GM12873 (cell line): ENCODE measurements at regions not wholly inside any gene's neighbourhood (a gene's known extent, or its start where the extent isn't known, plus 50 kb on each side); places are given as distances from the start of the nearest gene placed in this dataset.

Source experiments
- CTCF ChIP-seq: IDR thresholded peaks from 2 replicates; pipeline ENCODE4 v1.5.1; 2012; ENCODE audit warnings: low read depth, mild to moderate bottlenecking, moderate library complexity, low read length, control low read depth; ENCODE audit not compliant: insufficient read depth; ENCODE audit errors: missing control alignments

- no peak for TF ChIP-seq CTCF
Measured at GRCh38 chr2:217049422-217049821, 189.6 kb upstream of the TNP1 start.

DNA sequence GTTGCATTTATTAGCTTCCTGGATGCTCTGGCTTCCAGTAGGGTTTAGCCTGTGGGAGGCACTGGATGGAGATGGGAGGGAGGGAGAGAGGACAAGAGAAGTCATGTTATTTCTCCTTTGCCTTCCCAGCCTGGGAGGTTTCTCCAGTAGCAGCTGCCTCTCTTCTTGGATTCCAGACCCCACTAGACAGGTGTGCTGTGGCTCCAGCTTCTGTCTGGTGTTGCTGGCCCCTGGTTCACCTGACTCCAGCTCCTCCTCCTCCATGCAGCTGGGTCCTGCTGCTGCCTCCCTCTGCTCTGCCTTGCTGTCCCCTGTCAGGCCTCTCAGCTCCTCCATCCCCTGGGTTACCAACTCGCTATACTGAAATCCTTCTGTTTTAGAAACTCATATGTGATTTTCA, 188.9 kb upstream of the TNP1 start:
- TF ChIP-seq CTCF: no peak

DNA sequence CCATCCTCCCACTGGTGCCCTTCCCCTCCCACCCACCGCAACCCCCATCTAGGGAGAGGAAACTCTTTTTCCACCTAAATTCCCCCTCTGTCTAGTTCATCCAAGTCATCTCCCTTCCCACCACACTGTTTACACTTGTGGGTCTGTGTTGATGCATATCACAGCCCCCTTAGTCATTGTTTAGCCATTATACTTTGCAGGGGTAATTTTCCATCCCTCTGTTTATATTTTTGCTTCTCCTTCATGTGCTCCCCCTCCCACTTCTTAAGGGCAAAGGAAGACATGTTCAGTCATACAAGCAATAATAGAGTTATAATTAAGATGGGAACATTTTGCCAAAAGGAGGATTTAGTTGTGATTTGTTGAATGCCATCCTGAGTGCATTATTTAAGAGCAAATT, 187.8 kb upstream of the TNP1 start:
- no peak for TF ChIP-seq CTCF

GRCh38 chr2:217047209-217047608, 187.3 kb upstream of the TNP1 start:
- TF ChIP-seq CTCF: no peak

DNA sequence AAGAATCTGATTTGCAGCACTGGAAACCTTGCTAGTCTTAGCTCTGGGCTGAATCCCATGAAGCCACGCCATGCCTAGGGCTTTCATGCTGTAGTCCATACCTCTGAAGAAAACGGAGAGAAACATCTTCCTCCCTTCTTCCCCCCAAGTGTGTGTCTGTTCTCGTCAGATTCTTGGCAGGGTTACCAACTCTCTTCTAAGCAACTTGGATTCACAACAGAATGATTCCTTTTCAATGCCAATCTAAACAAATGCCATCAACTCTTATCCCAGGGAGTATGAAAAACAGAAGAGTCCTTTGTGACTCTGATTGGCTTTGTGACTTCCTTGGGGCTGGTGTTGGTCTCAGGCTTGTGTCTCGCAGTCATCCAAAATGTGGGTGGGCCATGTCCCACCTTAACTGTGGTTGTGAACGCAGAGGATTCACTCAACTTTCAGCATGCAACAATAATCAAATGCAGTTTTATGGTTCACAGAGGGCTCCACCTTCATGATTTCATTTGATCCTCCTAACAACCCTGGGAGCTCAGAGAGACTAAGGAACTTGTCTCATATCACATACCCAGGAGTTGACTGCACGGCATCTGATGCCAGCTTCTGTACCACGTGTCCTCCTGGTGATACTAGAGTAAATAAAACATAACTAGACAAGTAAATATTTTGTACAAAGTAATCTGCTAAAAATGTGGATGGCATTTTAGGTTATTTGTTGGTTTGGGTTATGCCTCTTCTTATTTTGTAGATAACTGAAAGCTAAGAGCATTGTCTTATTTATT, 186.0 kb upstream of the TNP1 start:
- TF ChIP-seq CTCF: no peak

GRCh38 chr2:217040099-217040498, 180.2 kb upstream of the TNP1 start:
- no peak for TF ChIP-seq CTCF

DNA sequence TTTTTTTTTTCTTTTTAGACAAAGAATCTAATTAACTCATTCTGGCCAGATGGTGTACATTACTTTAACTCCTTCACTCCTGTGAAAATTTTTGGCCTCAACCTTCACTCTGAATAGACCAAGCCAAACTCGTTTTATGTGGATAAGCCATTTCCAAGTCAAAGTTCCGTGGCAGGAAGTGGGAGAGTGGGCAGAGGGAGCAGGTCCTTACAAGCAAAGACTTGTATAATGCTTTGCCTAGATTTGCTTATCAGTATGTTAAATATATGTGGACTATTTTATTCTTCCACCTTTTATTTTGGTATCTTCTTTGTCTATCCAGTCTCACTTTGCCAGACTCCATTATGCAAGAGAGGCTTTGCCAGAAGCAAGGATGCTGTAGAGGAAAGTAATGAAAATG, 178.1 kb upstream of the TNP1 start:
- no peak for TF ChIP-seq CTCF
